Liver (tissue), 8 donors: ENCODE measurements at regions not wholly inside any gene's neighbourhood (a gene's known extent, or its start where the extent isn't known, plus 50 kb on each side); places are given as distances from the start of the nearest gene placed in this dataset.

Experiments
- DNase-seq: peaks from one replicate; pipeline ENCODE4 v3.0.0-alpha.2; 2017; ENCODE audit warnings: low spot score
- H3K27ac ChIP-seq, 2 donors: one replicate each; pipeline ENCODE4 v1.7.0; 2013; ENCODE audit warnings: inconsistent platforms in 2 of 2, low read length in 2 of 2, control low read depth in 1 of 2, low read depth in 1 of 2, mild to moderate bottlenecking in 1 of 2
- H3K27me3 ChIP-seq, 4 donors: one replicate each; pipeline versions ENCODE4 v1.6.1 to v1.7.0; 2013; ENCODE audit warnings: low read length in 3 of 4, inconsistent platforms in 1 of 4, mild to moderate bottlenecking in 1 of 4, moderate library complexity in 1 of 4; ENCODE audit not compliant: control insufficient read depth in 4 of 4, insufficient read depth in 4 of 4
- H3K36me3 ChIP-seq, 4 donors: one replicate each; pipeline versions ENCODE4 v1.6.1 to v1.7.0; 2013; ENCODE audit warnings: low read length in 3 of 4, mild to moderate bottlenecking in 3 of 4, low read depth in 1 of 4, moderate library complexity in 1 of 4; ENCODE audit not compliant: control insufficient read depth in 4 of 4, insufficient read depth in 3 of 4
- H3K4me1 ChIP-seq, 4 donors: one replicate each; pipeline versions ENCODE4 v1.6.1 to v1.7.0; 2013; ENCODE audit warnings: low read length in 3 of 4, mild to moderate bottlenecking in 3 of 4, moderate library complexity in 1 of 4; ENCODE audit not compliant: control insufficient read depth in 4 of 4, insufficient read depth in 4 of 4
- H3K4me3 ChIP-seq, 3 donors: one replicate each; pipeline versions ENCODE4 v1.6.1 to v1.7.0; 2013; ENCODE audit warnings: low read length in 3 of 3, control low read depth in 1 of 3, low read depth in 1 of 3, mild to moderate bottlenecking in 1 of 3
- H3K9ac ChIP-seq, 2 donors: one replicate each; pipeline ENCODE4 v1.7.0; 2013; ENCODE audit warnings: low read length in 2 of 2, mild to moderate bottlenecking in 2 of 2, moderate library complexity in 2 of 2, control low read depth in 1 of 2, low read depth in 1 of 2
- H3K9me3 ChIP-seq, 4 donors: one replicate each; pipeline versions ENCODE4 v1.6.1 to v1.7.0; 2013; ENCODE audit warnings: low read length in 3 of 4; ENCODE audit not compliant: control insufficient read depth in 4 of 4
- ATF3 ChIP-seq: IDR thresholded peaks from 2 replicates; pipeline ENCODE4 v1.6.1; 2016; ENCODE audit warnings: antibody characterized with exemption
- CTCF ChIP-seq: fragments of 150-350 bp; IDR thresholded peaks from 2 replicates; pipeline ENCODE4 v1.5.1; 2017; ENCODE audit warnings: improper control_type of control experiment, low read depth, low read length; ENCODE audit not compliant: missing input control
- EGR1 ChIP-seq, 2 donors: IDR thresholded peaks; 2 replicates each; pipeline ENCODE4 v1.6.1; 2016 to 2018; ENCODE audit warnings: antibody characterized with exemption in 2 of 2, low read depth in 2 of 2
- FOXA1 ChIP-seq: IDR thresholded peaks from 2 replicates; pipeline ENCODE4 v1.6.1; 2016; ENCODE audit warnings: antibody characterized with exemption
- FOXA2 ChIP-seq: IDR thresholded peaks from 2 replicates; pipeline ENCODE4 v1.6.1; 2016; ENCODE audit warnings: antibody characterized with exemption
- GABPA ChIP-seq, 2 donors: IDR thresholded peaks in 1 of 2; conservative IDR thresholded peaks in 1 of 2; 2 replicates each; pipeline ENCODE4 v1.6.1; 2016; ENCODE audit warnings: antibody characterized with exemption in 2 of 2, mild to moderate bottlenecking in 1 of 2, moderate library complexity in 1 of 2
- HNF4A ChIP-seq, 2 donors: conservative IDR thresholded peaks; 2 replicates each; pipeline ENCODE4 v1.6.1; 2016; ENCODE audit warnings: antibody characterized with exemption in 2 of 2, mild to moderate bottlenecking in 2 of 2
- HNF4G ChIP-seq: IDR thresholded peaks from 2 replicates; pipeline ENCODE4 v1.6.1; 2016; ENCODE audit warnings: antibody characterized with exemption
- JUND ChIP-seq, 2 donors: IDR thresholded peaks; 2 replicates each; pipeline ENCODE4 v1.6.1; 2016; ENCODE audit warnings: antibody characterized with exemption in 2 of 2
- NR2F2 ChIP-seq: IDR thresholded peaks from 2 replicates; pipeline ENCODE4 v1.6.1; 2016; ENCODE audit warnings: antibody characterized with exemption
- RAD21 ChIP-seq, 2 donors: IDR thresholded peaks; 2 replicates each; pipeline ENCODE4 v1.6.1; 2016; ENCODE audit warnings: antibody characterized with exemption in 2 of 2, mild to moderate bottlenecking in 2 of 2
- RXRA ChIP-seq, 2 donors: IDR thresholded peaks; 2 replicates each; pipeline ENCODE4 v1.6.1; 2017 to 2018; ENCODE audit warnings: antibody characterized with exemption in 2 of 2, mild to moderate bottlenecking in 1 of 2
- SP1 ChIP-seq: IDR thresholded peaks from 2 replicates; pipeline ENCODE4 v1.6.1; 2018; ENCODE audit warnings: antibody characterized with exemption, mild to moderate bottlenecking
- YY1 ChIP-seq: IDR thresholded peaks from 2 replicates; pipeline ENCODE4 v1.6.1; 2016; ENCODE audit warnings: antibody characterized with exemption, mild to moderate bottlenecking
- WGBS: extraction: QIAGEN DNeasy Blood & Tissue Kit; methylation state at CpG from one replicate; pipeline ENCODE4 v1.1.7; 2013; 5-methylcytosine and 5-hydroxymethylcytosine counted together
- TF ChIP-seq, protein P1 (sequence below): IDR thresholded peaks from 2 replicates; pipeline ENCODE4 v1.6.1; 2016; ENCODE audit warnings: antibody characterized with exemption, mild to moderate bottlenecking
- TF ChIP-seq, protein P2 (sequence below): IDR thresholded peaks from 2 replicates; pipeline ENCODE4 v1.6.1; 2016; ENCODE audit warnings: antibody characterized with exemption
- TF ChIP-seq, protein P3 (sequence below): IDR thresholded peaks from 2 replicates; pipeline ENCODE4 v1.6.1; 2016; ENCODE audit warnings: antibody characterized with exemption
- donor health status: healthy.
- donor health status: healthy.
- donor health status: healthy.
- donor health status: healthy.
- donor health status: healthy.

DNA sequence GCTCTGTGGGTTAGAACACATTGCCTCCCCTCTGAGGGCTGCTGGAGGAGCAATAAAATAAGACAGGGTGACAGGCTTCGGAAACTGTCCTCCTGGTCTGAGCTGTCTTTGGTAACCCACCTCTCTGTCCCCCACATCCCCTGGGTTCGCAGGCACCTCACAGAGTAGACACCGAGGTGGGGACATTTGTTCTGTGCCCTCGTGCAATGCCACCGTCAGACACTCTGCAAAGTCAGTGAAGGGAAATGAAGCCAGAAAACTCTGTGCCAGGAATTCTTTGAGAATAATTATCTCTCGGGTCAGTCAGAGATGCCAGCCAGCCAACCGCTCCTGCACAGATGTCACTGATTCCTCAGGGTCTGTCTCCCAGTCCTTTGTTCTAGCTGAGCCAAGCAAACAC, 493.6 kb downstream of the FOXO1 start:
- no peaks in the 10 kb centered on the region for H3K27me3 ChIP-seq
- H3K4me3 ChIP-seq = no peak overlapping the region
- no peak for TF ChIP-seq ATF3
- no peak for TF ChIP-seq FOXA1
- TF ChIP-seq, protein P1, sequence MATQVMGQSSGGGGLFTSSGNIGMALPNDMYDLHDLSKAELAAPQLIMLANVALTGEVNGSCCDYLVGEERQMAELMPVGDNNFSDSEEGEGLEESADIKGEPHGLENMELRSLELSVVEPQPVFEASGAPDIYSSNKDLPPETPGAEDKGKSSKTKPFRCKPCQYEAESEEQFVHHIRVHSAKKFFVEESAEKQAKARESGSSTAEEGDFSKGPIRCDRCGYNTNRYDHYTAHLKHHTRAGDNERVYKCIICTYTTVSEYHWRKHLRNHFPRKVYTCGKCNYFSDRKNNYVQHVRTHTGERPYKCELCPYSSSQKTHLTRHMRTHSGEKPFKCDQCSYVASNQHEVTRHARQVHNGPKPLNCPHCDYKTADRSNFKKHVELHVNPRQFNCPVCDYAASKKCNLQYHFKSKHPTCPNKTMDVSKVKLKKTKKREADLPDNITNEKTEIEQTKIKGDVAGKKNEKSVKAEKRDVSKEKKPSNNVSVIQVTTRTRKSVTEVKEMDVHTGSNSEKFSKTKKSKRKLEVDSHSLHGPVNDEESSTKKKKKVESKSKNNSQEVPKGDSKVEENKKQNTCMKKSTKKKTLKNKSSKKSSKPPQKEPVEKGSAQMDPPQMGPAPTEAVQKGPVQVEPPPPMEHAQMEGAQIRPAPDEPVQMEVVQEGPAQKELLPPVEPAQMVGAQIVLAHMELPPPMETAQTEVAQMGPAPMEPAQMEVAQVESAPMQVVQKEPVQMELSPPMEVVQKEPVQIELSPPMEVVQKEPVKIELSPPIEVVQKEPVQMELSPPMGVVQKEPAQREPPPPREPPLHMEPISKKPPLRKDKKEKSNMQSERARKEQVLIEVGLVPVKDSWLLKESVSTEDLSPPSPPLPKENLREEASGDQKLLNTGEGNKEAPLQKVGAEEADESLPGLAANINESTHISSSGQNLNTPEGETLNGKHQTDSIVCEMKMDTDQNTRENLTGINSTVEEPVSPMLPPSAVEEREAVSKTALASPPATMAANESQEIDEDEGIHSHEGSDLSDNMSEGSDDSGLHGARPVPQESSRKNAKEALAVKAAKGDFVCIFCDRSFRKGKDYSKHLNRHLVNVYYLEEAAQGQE = no peak
- no peak for TF ChIP-seq JUND (IDR thresholded peaks at IDR 0.05)
- no peak for TF ChIP-seq YY1
- no peak for TF ChIP-seq RXRA (IDR thresholded peaks at IDR 0.05)
- no peak for TF ChIP-seq HNF4G
- TF ChIP-seq NR2F2 = no peak
- TF ChIP-seq GABPA (IDR thresholded peaks at IDR 0.05 in 1 of 2, conservative IDR thresholded peaks at IDR 0.05 in 1 of 2) = no peak
- no peak for TF ChIP-seq SP1
- TF ChIP-seq FOXA2 = no peak
- TF ChIP-seq, protein P2, sequence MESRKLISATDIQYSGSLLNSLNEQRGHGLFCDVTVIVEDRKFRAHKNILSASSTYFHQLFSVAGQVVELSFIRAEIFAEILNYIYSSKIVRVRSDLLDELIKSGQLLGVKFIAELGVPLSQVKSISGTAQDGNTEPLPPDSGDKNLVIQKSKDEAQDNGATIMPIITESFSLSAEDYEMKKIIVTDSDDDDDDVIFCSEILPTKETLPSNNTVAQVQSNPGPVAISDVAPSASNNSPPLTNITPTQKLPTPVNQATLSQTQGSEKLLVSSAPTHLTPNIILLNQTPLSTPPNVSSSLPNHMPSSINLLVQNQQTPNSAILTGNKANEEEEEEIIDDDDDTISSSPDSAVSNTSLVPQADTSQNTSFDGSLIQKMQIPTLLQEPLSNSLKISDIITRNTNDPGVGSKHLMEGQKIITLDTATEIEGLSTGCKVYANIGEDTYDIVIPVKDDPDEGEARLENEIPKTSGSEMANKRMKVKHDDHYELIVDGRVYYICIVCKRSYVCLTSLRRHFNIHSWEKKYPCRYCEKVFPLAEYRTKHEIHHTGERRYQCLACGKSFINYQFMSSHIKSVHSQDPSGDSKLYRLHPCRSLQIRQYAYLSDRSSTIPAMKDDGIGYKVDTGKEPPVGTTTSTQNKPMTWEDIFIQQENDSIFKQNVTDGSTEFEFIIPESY = no peak
- TF ChIP-seq, protein P3, sequence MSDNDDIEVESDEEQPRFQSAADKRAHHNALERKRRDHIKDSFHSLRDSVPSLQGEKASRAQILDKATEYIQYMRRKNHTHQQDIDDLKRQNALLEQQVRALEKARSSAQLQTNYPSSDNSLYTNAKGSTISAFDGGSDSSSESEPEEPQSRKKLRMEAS = no peak
- TF ChIP-seq HNF4A (conservative IDR thresholded peaks at IDR 0.05) = no peak
- no peak for TF ChIP-seq CTCF
- TF ChIP-seq EGR1 (IDR thresholded peaks at IDR 0.05; ENCODE audit: low read depth in 2 of 2) = no peak
- WGBS = 91% methylated on average over 7 of the region's 7 CpGs
- H3K9me3 ChIP-seq = peaks cover 0 to 3% (median 0%) of the 10 kb centered on the region in 4 donors
- no peak overlapping the region for H3K9ac ChIP-seq
- no peaks in the 10 kb centered on the region for H3K36me3 ChIP-seq
- H3K27ac ChIP-seq = no peak overlapping the region
- no peaks in the 10 kb centered on the region for H3K4me1 ChIP-seq
- DNase-seq = no peak

DNA sequence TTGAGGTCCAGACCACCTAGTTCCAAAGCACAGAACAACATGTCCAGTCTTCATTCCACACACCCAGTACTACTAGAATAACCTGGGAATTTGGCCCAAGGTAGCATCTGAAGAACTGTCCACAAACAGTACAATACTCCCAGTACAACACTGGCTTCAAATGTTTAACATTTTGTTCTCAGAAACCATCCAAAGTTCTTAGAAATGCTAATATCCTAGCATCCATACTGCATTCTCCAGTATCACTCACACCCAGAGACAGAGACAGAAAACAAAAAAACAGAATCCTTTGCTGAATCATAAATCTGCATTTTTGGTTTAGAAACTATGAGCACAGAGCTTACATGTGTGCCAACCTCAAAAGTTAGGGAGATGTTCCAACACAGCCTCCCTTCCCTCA, 490.8 kb downstream of the FOXO1 start:
- Histone ChIP-seq H3K27me3 (no peaks in the 10 kb centered on the region), H3K9me3 (peaks cover 0 to 3% (median 0%) of the 10 kb centered on the region in 4 donors), H3K4me3 (no peak overlapping the region), H3K4me1 (no peaks in the 10 kb centered on the region), H3K27ac (no peak overlapping the region), H3K9ac (no peak overlapping the region), H3K36me3 (no peaks in the 10 kb centered on the region)
- TF ChIP-seq SP1 = no peak
- no peak for TF ChIP-seq FOXA2
- no peak for TF ChIP-seq FOXA1
- TF ChIP-seq HNF4G = no peak
- TF ChIP-seq, protein P1 = no peak
- TF ChIP-seq RAD21 (IDR thresholded peaks at IDR 0.05) = no peak
- no peak for TF ChIP-seq EGR1 (IDR thresholded peaks at IDR 0.05; ENCODE audit: low read depth in 2 of 2)
- DNase-seq = no peak
